ENCODE measurements at regions not wholly inside any gene's neighbourhood (a gene's known extent, or its start where the extent isn't known, plus 50 kb on each side); places are given as distances from the start of the nearest gene placed in this dataset.

- Histone ChIP-seq H3K27ac (ENCODE audit: insufficient read depth, low read length) (no peak overlapping the region), H3K9me1 (ENCODE audit: insufficient read depth, low read length) (no peaks in the 10 kb centered on the region), H3K14ac (replicated peaks; ENCODE audit: low read depth, low read length) (no peak overlapping the region), H2AK9ac (replicated peaks; ENCODE audit: low read depth, low read length, poor library complexity) (no peak overlapping the region), H3K36me3 (ENCODE audit: control insufficient read depth, insufficient read depth, low read length) (no peaks in the 10 kb centered on the region), H2AFZ (replicated peaks; ENCODE audit: low read length, poor library complexity) (no peak overlapping the region), H2BK20ac (ENCODE audit: low read depth, low read length) (no peak overlapping the region), H2AK5ac (ENCODE audit: low read depth, low read length) (no peak overlapping the region), H3K56ac (ENCODE audit: extremely low read depth, insufficient read depth, low read length) (no peak overlapping the region), H2BK15ac (ENCODE audit: low read depth, low read length) (no peak overlapping the region), H3K4me2 (ENCODE audit: low read depth, low read length) (no peak overlapping the region), H4K8ac (ENCODE audit: low read depth in 2 of 2, low read length in 2 of 2) (no peak overlapping the region), H4K5ac (ENCODE audit: low read depth, low read length) (no peak overlapping the region), H3K9ac (ENCODE audit: low read depth, low read length) (no peak overlapping the region), H2BK5ac (ENCODE audit: low read depth, low read length, poor library complexity, severe bottlenecking) (no peak overlapping the region), H3K4me1 (ENCODE audit: control insufficient read depth, insufficient read depth, low read length) (no peaks in the 10 kb centered on the region), H3K79me1 (ENCODE audit: low read depth in 1 of 2, low read length in 2 of 2) (no peaks in the 10 kb centered on the region), H3K4ac (ENCODE audit: low read depth, low read length) (no peak overlapping the region), H4K20me1 (ENCODE audit: insufficient read depth, low read length) (no peaks in the 10 kb centered on the region), H2BK120ac (ENCODE audit: low read depth, low read length) (no peak overlapping the region), H3K18ac (ENCODE audit: low read depth, low read length) (no peak overlapping the region), H3K23ac (ENCODE audit: low read depth, low read length) (no peak overlapping the region), H4K91ac (ENCODE audit: insufficient read depth, low read depth, low read length) (no peak overlapping the region), H3K4me3 (ENCODE audit: insufficient read depth, low read depth, low read length) (no peak overlapping the region), H3K27me3 (ENCODE audit: control insufficient read depth, insufficient read depth, low read length) (no peaks in the 10 kb centered on the region), H3K9me3 (ENCODE audit: control insufficient read depth, insufficient read depth, low read length) (peaks cover 2% of the 10 kb centered on the region)
- dilution Hi-C loops (cut with HindIII; ENCODE audit: low sequenced_read_pairs, unreplicated experiment) (no loop called here), in situ Hi-C loops (cut with MboI; ENCODE audit: low sequenced_read_pairs) (no loop called here), intact Hi-C loops (cut with micrococcal nuclease) (no loop called here)
- ChIA-PET POLR2A (ENCODE audit: unreplicated experiment) (no interaction called here), CTCF (no interaction called here)
- ATAC-seq (ENCODE audit: low read depth) = no peak
- no peak for DNase-seq
- no CpG with 5 or more reads among the region's 3 CpGs for WGBS, 2 experiments (ENCODE audit: extremely low coverage in 2 of 2, insufficient read length in 1 of 2)
- BruUV-seq (replicated peaks) = no TSS peak
- TF ChIP-seq MAFK (IDR thresholded peaks at IDR 0.05; ENCODE audit: low read depth, low read length) (no peak), RFX5 (IDR thresholded peaks at IDR 0.05; ENCODE audit: low read depth, low read length) (no peak), POLR2A (IDR thresholded peaks at IDR 0.05; ENCODE audit: low read depth, low read length) (no peak), CTCF (conservative IDR thresholded peaks at IDR 0.05; ENCODE audit: low read depth, low read length) (no peak), MAZ (IDR thresholded peaks at IDR 0.05; ENCODE audit: borderline replicate concordance, low read depth, low read length) (no peak), SMC3 (IDR thresholded peaks at IDR 0.05; ENCODE audit: low read depth, low read length) (no peak), BHLHE40 (IDR thresholded peaks at IDR 0.05; ENCODE audit: low read depth, low read length) (no peak), MXI1 (IDR thresholded peaks at IDR 0.05; ENCODE audit: borderline replicate concordance, low read depth, low read length) (no peak), ELK1 (IDR thresholded peaks at IDR 0.05; ENCODE audit: borderline replicate concordance, low read depth, low read length) (no peak), USF2 (IDR thresholded peaks at IDR 0.05; ENCODE audit: low read depth, low read length) (no peak), FOS (IDR thresholded peaks at IDR 0.05; ENCODE audit: low read depth, low read length) (no peak), RCOR1 (IDR thresholded peaks at IDR 0.05; ENCODE audit: insufficient replicate concordance, low read length) (no peak), RAD21 (IDR thresholded peaks at IDR 0.05; ENCODE audit: low read length) (no peak), CHD1 (IDR thresholded peaks at IDR 0.05; ENCODE audit: low read depth, low read length) (no peak), CEBPB (IDR thresholded peaks at IDR 0.05; ENCODE audit: low read depth, low read length) (no peak)
These were observed 107.6 kb upstream of the TUBA3C start for GRCh38 chr13:19289180-19289579.

Measured in IMR-90 (cell line).